Cardiac fibroblast (primary cell): ENCODE measurements at regions not wholly inside any gene's neighbourhood (a gene's known extent, or its start where the extent isn't known, plus 50 kb on each side); places are given as distances from the start of the nearest gene placed in this dataset.

Source experiments
- DNase-seq, 2 donors: peaks; one replicate each; pipeline versions ENCODE4 v3.0.0 to v3.0.0-alpha.2; 2010; ENCODE audit warnings: low read depth in 2 of 2
- H3K4me3 ChIP-seq, 2 donors: replicated peaks in 1 of 2; 1 replicate in 1 of 2; 2 replicates in 1 of 2; pipeline ENCODE4 v1.5.1; 2011; ENCODE audit warnings: low read depth in 2 of 2, low read length in 2 of 2, mild to moderate bottlenecking in 2 of 2, moderate library complexity in 1 of 2
- TF ChIP-seq, protein P1 (sequence below): IDR thresholded peaks from one replicate; pipeline ENCODE4 v1.5.1; 2011; ENCODE audit warnings: low read depth, mild to moderate bottlenecking, low read length, inconsistent platforms

DNA sequence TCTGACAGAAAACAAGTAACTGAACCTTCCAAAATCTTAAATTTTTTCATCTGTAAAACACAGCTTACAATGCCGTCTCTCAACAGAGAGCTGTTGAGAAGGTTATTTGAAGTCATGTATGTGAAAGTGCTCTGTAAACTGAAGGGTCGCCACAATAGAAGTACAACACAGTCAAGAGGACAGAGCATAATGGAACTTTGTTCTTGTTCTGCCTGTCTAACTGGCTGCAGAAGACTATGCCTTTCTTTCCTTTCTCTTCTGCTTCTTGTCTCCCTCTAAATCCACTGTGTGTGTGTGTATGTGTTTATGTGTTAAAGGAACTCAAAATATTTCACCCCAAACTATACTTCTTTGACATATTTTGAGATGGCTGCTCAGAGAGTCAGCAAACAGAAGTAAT is 365.8 kb upstream of the RND3 start:
- no peak for DNase-seq
- H3K4me3 ChIP-seq = no peak overlapping the region
- TF ChIP-seq, protein P1, sequence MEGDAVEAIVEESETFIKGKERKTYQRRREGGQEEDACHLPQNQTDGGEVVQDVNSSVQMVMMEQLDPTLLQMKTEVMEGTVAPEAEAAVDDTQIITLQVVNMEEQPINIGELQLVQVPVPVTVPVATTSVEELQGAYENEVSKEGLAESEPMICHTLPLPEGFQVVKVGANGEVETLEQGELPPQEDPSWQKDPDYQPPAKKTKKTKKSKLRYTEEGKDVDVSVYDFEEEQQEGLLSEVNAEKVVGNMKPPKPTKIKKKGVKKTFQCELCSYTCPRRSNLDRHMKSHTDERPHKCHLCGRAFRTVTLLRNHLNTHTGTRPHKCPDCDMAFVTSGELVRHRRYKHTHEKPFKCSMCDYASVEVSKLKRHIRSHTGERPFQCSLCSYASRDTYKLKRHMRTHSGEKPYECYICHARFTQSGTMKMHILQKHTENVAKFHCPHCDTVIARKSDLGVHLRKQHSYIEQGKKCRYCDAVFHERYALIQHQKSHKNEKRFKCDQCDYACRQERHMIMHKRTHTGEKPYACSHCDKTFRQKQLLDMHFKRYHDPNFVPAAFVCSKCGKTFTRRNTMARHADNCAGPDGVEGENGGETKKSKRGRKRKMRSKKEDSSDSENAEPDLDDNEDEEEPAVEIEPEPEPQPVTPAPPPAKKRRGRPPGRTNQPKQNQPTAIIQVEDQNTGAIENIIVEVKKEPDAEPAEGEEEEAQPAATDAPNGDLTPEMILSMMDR = no peak

GRCh38 chr2:150850641-150851040 is 363.2 kb upstream of the RND3 start:
- no peak for DNase-seq
- no peak overlapping the region for H3K4me3 ChIP-seq
- TF ChIP-seq, protein P1 = no peak

GRCh38 chr2:150847578-150847977 is 360.1 kb upstream of the RND3 start:
- TF ChIP-seq, protein P1 = no peak

DNA sequence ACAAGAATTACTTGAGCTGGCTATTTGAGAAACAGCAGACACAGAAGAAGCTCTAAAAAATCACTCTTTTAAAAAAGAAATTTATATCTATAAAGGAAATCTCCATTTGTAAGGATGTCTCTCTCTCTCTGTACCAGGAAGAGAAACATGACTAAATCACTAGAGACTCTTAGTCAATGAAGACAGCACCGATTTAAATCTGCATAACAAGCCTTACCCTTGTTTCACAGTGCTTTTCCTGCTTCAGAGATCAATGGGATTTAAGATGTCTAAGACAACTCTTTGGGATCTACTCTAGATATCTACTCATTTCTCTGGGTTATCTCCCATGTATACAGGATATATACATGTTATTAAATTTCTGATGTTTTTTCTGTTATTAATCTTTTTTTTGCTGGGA is 359.2 kb upstream of the RND3 start:
- H3K4me3 ChIP-seq = no peak overlapping the region
- TF ChIP-seq, protein P1 = no peak
- no peak for DNase-seq

More at GRCh38 chr2:150847578-150847977, 360.1 kb upstream of the RND3 start:
- DNase-seq = no peak
- H3K4me3 ChIP-seq = no peak overlapping the region

DNA sequence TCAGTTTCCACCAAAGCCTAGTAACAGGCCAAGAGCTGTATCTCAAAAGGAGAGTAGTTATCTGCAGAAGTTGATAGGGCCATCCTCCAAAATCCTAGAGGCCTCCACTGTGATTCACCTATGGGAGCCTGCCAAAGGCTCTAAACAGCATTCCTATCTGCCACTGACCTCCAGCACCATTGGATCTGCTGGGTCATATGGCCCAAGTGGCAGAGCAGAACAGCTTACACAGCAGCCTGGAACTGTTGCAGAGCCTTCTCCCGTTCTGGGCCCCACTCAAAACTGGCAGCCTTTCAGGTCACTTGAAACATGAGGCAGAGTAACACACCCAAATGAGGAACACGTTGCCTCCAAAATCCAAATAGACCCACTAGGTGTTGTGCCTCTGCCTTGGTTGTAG is 345.2 kb upstream of the RND3 start:
- DNase-seq = no peak
- TF ChIP-seq, protein P1 = no peak
- H3K4me3 ChIP-seq = no peak overlapping the region

DNA sequence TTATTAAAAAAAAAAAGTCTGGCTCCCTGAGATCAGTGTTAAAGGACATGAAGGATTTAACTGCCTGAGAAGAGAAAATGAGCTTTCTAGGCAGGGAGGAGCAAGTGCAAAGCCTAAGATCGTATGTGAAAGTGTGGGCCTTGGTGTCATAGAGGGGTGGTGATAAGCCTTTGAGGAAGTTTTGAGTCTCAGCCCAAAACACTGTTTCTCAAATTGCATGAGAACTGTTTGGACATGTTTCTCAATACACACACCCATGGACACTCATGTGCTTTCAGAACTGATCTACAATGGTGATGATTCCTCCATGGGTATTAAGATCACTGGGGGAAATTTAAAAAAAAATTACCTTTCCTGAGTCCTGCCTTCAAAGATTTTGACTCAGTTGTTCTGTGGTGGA is 336.7 kb upstream of the RND3 start:
- H3K4me3 ChIP-seq = no peak overlapping the region
- TF ChIP-seq, protein P1 = no peak
- no peak for DNase-seq

DNA sequence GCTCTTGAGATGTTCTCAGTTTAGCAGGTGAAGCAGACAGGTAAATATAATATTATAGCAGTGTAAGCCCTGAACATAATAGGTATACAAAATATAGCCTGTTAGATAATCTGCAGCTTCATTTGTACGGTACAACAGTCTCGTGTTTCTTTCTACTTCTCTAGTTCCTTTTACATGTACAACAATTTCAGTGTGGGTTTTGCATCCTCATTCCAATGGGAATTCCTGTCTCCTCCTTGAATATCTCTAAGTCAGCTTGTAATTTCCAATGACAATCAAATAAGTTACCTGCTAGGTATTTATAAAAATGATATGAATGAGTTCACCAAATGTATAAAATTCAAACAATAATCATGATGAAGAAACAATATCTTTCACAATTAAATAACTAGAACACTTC is 330.0 kb upstream of the RND3 start:
- TF ChIP-seq, protein P1 = no peak
- DNase-seq = no peak
- no peak overlapping the region for H3K4me3 ChIP-seq
